ENCODE measurements at regions not wholly inside any gene's neighbourhood (a gene's known extent, or its start where the extent isn't known, plus 50 kb on each side); places are given as distances from the start of the nearest gene placed in this dataset.
A peak's percentile ranks its signal among the peaks of the same experiment; 100 is the strongest.

DNA sequence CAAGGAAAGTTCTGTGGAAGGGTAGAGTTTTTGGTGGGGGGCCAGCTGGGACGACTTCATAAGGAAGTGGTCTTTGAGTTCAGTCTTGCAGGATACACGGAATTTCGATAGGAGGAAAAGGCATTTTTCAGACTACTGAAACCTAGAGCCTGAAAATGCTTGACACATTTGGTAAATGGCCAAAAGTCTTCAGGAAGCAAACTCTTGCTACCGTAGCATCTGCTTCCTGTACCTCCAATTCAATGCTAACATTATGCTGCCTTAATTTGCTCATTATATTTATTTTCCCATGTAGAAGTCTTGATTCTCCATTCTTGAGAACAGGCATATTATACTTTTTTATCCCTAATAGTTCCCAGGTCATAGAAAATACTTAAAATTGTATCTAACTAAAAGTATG, 129.3 kb upstream of the MED13 start:
- H3K36me3 ChIP-seq (ENCODE audit: insufficient read depth, low read length) = no peaks in the 10 kb centered on the region
- no peak overlapping the region for H3K4me2 ChIP-seq (ENCODE audit: low read length)
- peaks cover 7% of the 10 kb centered on the region for H3K27me3 ChIP-seq (ENCODE audit: control insufficient read depth, insufficient read depth, low read length)
- no peaks in the 10 kb centered on the region for H3K4me1 ChIP-seq (ENCODE audit: control insufficient read depth, insufficient read depth, low read length)
- H3K4me3 ChIP-seq (ENCODE audit: low read length) = no peak overlapping the region
- H3K9ac ChIP-seq (ENCODE audit: low read depth, low read length) = no peak overlapping the region
- H3K9me3 ChIP-seq (replicated peaks; ENCODE audit: low read length) = no peaks in the 10 kb centered on the region

DNA sequence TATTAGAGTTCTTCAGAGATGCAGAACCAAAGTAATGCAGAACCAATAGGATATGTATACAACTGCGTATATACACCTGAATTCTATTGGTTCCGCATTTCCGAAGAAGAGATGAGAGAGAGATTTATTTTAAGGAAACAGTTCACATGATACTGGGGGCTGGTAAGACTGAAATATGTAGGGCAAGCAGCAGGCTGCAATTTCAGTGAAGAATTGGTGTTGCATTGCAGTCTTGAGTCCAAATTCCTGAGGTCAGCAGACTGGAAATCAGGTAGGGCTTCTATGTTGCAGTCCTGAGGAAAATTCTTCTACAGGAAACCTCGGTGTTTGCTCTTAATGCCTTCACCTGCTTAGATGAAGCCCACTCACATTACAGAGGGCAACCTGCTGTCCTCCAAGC, 128.2 kb upstream of the MED13 start:
- H3K4me1 ChIP-seq (ENCODE audit: control insufficient read depth, insufficient read depth, low read length) = no peaks in the 10 kb centered on the region
- H3K27me3 ChIP-seq (ENCODE audit: control insufficient read depth, insufficient read depth, low read length) = peaks cover 5% of the 10 kb centered on the region
- H3K4me2 ChIP-seq (ENCODE audit: low read length) = no peak overlapping the region
- H3K4me3 ChIP-seq (ENCODE audit: low read length) = no peak overlapping the region
- no peaks in the 10 kb centered on the region for H3K9me3 ChIP-seq (replicated peaks; ENCODE audit: low read length)
- H3K36me3 ChIP-seq (ENCODE audit: insufficient read depth, low read length) = no peaks in the 10 kb centered on the region
- H3K9ac ChIP-seq (ENCODE audit: low read depth, low read length) = no peak overlapping the region

GRCh38 chr17:62191390-62192361, 126.6 kb upstream of the MED13 start:
- no peak overlapping the region for H3K9ac ChIP-seq (ENCODE audit: low read depth, low read length)

GRCh38 chr17:62189377-62189776, 124.3 kb upstream of the MED13 start:
- Histone ChIP-seq H3K4me1 (ENCODE audit: control insufficient read depth, insufficient read depth, low read length) (no peaks in the 10 kb centered on the region), H3K4me3 (ENCODE audit: low read length) (no peak overlapping the region), H3K27me3 (ENCODE audit: control insufficient read depth, insufficient read depth, low read length) (peaks cover 9% of the 10 kb centered on the region), H3K4me2 (ENCODE audit: low read length) (no peak overlapping the region), H3K9me3 (replicated peaks; ENCODE audit: low read length) (no peaks in the 10 kb centered on the region), H3K9ac (ENCODE audit: low read depth, low read length) (no peak overlapping the region), H3K36me3 (ENCODE audit: insufficient read depth, low read length) (no peaks in the 10 kb centered on the region)

More at GRCh38 chr17:62191390-62192361, 126.6 kb upstream of the MED13 start:
- H3K4me2 ChIP-seq (ENCODE audit: low read length) = no peak overlapping the region
- peaks cover 3% of the 10 kb centered on the region for H3K27me3 ChIP-seq (ENCODE audit: control insufficient read depth, insufficient read depth, low read length)
- H3K4me3 ChIP-seq (ENCODE audit: low read length) = no peak overlapping the region
- H3K36me3 ChIP-seq (ENCODE audit: insufficient read depth, low read length) = no peaks in the 10 kb centered on the region
- H3K9me3 ChIP-seq (replicated peaks; ENCODE audit: low read length) = no peaks in the 10 kb centered on the region
- no peaks in the 10 kb centered on the region for H3K4me1 ChIP-seq (ENCODE audit: control insufficient read depth, insufficient read depth, low read length)

GRCh38 chr17:62188713-62189112, 123.6 kb upstream of the MED13 start:
- Histone ChIP-seq H3K4me2 (ENCODE audit: low read length) (no peak overlapping the region), H3K36me3 (ENCODE audit: insufficient read depth, low read length) (no peaks in the 10 kb centered on the region), H3K4me3 (ENCODE audit: low read length) (no peak overlapping the region), H3K9me3 (replicated peaks; ENCODE audit: low read length) (no peaks in the 10 kb centered on the region), H3K4me1 (ENCODE audit: control insufficient read depth, insufficient read depth, low read length) (no peaks in the 10 kb centered on the region), H3K27me3 (ENCODE audit: control insufficient read depth, insufficient read depth, low read length) (peaks cover 9% of the 10 kb centered on the region), H3K9ac (ENCODE audit: low read depth, low read length) (no peak overlapping the region)

DNA sequence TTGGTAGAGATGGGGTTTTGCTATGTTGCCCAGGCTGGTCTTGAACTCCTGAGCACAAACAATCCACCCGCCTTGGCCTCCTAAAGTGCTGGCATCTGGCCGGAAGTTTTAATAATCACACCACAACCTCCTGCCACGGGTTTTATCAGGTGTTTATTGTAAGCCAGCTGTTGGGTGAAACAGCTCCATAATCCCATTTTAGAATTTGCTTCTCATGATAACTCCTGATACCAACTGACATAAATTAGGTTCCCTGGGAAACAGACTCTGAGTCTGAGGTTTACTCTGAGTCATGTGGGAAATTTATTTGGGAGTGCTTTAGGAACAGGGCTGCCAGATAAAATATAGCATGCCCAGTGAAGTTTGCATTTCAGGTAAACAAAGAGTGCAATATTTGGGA, 122.6 kb upstream of the MED13 start:
- H3K4me2 ChIP-seq (ENCODE audit: low read length) = no peak overlapping the region
- no peaks in the 10 kb centered on the region for H3K4me1 ChIP-seq (ENCODE audit: control insufficient read depth, insufficient read depth, low read length)
- no peaks in the 10 kb centered on the region for H3K9me3 ChIP-seq (replicated peaks; ENCODE audit: low read length)
- peaks cover 9% of the 10 kb centered on the region for H3K27me3 ChIP-seq (ENCODE audit: control insufficient read depth, insufficient read depth, low read length)
- no peak overlapping the region for H3K4me3 ChIP-seq (ENCODE audit: low read length)
- H3K36me3 ChIP-seq (ENCODE audit: insufficient read depth, low read length) = no peaks in the 10 kb centered on the region
- no peak overlapping the region for H3K9ac ChIP-seq (ENCODE audit: low read depth, low read length)

GRCh38 chr17:62186841-62187240, 121.8 kb upstream of the MED13 start:
- no peaks in the 10 kb centered on the region for H3K36me3 ChIP-seq (ENCODE audit: insufficient read depth, low read length)
- H3K4me1 ChIP-seq (ENCODE audit: control insufficient read depth, insufficient read depth, low read length) = no peaks in the 10 kb centered on the region
- H3K4me2 ChIP-seq (ENCODE audit: low read length) = no peak overlapping the region
- no peak overlapping the region for H3K4me3 ChIP-seq (ENCODE audit: low read length)
- no peak overlapping the region for H3K9ac ChIP-seq (ENCODE audit: low read depth, low read length)
- H3K9me3 ChIP-seq (replicated peaks; ENCODE audit: low read length) = no peaks in the 10 kb centered on the region
- H3K27me3 ChIP-seq (ENCODE audit: control insufficient read depth, insufficient read depth, low read length) = peaks cover 9% of the 10 kb centered on the region

DNA sequence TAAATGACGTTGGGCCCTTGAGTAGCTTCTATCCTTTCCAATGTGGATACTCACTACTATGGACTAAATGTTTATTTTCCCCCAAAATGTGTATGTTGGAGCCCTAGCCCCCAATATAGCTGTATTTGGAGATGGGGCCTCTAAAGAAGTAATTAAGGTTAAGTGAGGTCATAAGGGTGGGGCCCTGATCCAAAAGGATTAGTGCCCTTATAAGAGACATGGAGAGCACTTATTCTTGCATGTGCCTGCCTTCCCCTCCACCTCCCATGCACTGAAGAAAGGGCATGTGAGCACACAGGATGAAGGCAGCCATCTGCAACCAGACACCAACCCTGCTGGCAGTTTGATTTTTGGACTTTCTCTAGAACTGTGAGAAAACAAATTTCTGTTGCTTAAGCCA, 115.7 kb upstream of the MED13 start:
- peaks cover 19% of the 10 kb centered on the region for H3K4me1 ChIP-seq (ENCODE audit: control insufficient read depth, insufficient read depth, low read length)
- no peak overlapping the region for H3K9ac ChIP-seq (ENCODE audit: low read depth, low read length)
- H3K27me3 ChIP-seq (ENCODE audit: control insufficient read depth, insufficient read depth, low read length) = peaks cover 6% of the 10 kb centered on the region
- no peak overlapping the region for H3K4me3 ChIP-seq (ENCODE audit: low read length)
- H3K9me3 ChIP-seq (replicated peaks; ENCODE audit: low read length) = peaks cover 5% of the 10 kb centered on the region
- no peak overlapping the region for H3K4me2 ChIP-seq (ENCODE audit: low read length)
- H3K36me3 ChIP-seq (ENCODE audit: insufficient read depth, low read length) = no peaks in the 10 kb centered on the region

GRCh38 chr17:62179525-62180161, 114.6 kb upstream of the MED13 start:
- H3K36me3 ChIP-seq (ENCODE audit: insufficient read depth, low read length) = no peaks in the 10 kb centered on the region
- H3K9ac ChIP-seq (ENCODE audit: low read depth, low read length) = no peak overlapping the region
- H3K27me3 ChIP-seq (ENCODE audit: control insufficient read depth, insufficient read depth, low read length) = peaks cover 1% of the 10 kb centered on the region
- no peak overlapping the region for H3K4me3 ChIP-seq (ENCODE audit: low read length)
- H3K9me3 ChIP-seq (replicated peaks; ENCODE audit: low read length) = peaks cover 5% of the 10 kb centered on the region
- H3K4me2 ChIP-seq (ENCODE audit: low read length) = peak overlapping the region; percentile 7
- H3K4me1 ChIP-seq (ENCODE audit: control insufficient read depth, insufficient read depth, low read length) = peaks cover 19% of the 10 kb centered on the region

GRCh38 chr17:62178579-62178978, 113.5 kb upstream of the MED13 start:
- peaks cover 5% of the 10 kb centered on the region for H3K9me3 ChIP-seq (replicated peaks; ENCODE audit: low read length)
- no peaks in the 10 kb centered on the region for H3K36me3 ChIP-seq (ENCODE audit: insufficient read depth, low read length)
- H3K4me3 ChIP-seq (ENCODE audit: low read length) = no peak overlapping the region
- no peak overlapping the region for H3K9ac ChIP-seq (ENCODE audit: low read depth, low read length)
- no peaks in the 10 kb centered on the region for H3K27me3 ChIP-seq (ENCODE audit: control insufficient read depth, insufficient read depth, low read length)
- H3K4me2 ChIP-seq (ENCODE audit: low read length) = no peak overlapping the region
- peaks cover 19% of the 10 kb centered on the region for H3K4me1 ChIP-seq (ENCODE audit: control insufficient read depth, insufficient read depth, low read length)

- H3K36me3 ChIP-seq (ENCODE audit: insufficient read depth, low read length) = no peaks in the 10 kb centered on the region
- H3K4me3 ChIP-seq (ENCODE audit: low read length) = no peak overlapping the region
- no peak overlapping the region for H3K9ac ChIP-seq (ENCODE audit: low read depth, low read length)
- H3K4me1 ChIP-seq (ENCODE audit: control insufficient read depth, insufficient read depth, low read length) = peaks cover 7% of the 10 kb centered on the region
- H3K4me2 ChIP-seq (ENCODE audit: low read length) = no peak overlapping the region
- H3K27me3 ChIP-seq (ENCODE audit: control insufficient read depth, insufficient read depth, low read length) = no peaks in the 10 kb centered on the region
- no peaks in the 10 kb centered on the region for H3K9me3 ChIP-seq (replicated peaks; ENCODE audit: low read length)
These were observed 107.6 kb upstream of the MED13 start for GRCh38 chr17:62172492-62173291.

Measured in skeletal muscle satellite cell (primary cell).